ACHN (cell line): ENCODE measurements at regions not wholly inside any gene's neighbourhood (a gene's known extent, or its start where the extent isn't known, plus 50 kb on each side); places are given as distances from the start of the nearest gene placed in this dataset.

Source experiments
- DNase-seq: peaks from one replicate; pipeline ENCODE4 v3.0.0-alpha.2; 2015
- in situ Hi-C: cut with HindIII; loops from 2 replicates; pipeline ENCODE4 v1.10.0; 2017; ENCODE audit warnings: low sequenced_read_pairs, low pct_ligation_motif_present, low pct_unique_long_range_greater_than_20kb

DNA sequence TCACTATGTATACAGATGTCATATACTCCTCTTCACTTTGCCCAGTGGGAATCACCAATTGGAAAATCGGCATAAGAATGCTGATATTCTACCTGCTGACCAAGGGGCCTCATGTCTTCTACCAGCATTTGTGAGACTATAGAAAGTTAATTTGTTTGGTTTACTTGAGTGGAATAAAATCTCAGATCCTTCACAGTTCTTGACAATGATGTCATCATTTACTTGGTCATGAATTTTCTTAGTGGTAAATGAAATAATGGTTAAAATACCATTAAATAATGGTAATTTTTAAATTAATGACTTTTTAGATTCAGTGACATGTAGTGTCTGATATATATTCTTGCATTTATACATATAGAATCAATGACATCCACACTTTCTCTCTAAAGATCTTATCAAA, 1052.6 kb downstream of the ADGRL3 start:
- in situ Hi-C loops: no loop called here
- no peak for DNase-seq

GRCh38 chr4:62250100-62250499, 1050.0 kb downstream of the ADGRL3 start:
- in situ Hi-C loops: no loop called here
- DNase-seq: no peak

- DNase-seq: no peak
- in situ Hi-C loops: no loop called here
Measured at GRCh38 chr4:62243895-62244294, 1043.8 kb downstream of the ADGRL3 start.

DNA sequence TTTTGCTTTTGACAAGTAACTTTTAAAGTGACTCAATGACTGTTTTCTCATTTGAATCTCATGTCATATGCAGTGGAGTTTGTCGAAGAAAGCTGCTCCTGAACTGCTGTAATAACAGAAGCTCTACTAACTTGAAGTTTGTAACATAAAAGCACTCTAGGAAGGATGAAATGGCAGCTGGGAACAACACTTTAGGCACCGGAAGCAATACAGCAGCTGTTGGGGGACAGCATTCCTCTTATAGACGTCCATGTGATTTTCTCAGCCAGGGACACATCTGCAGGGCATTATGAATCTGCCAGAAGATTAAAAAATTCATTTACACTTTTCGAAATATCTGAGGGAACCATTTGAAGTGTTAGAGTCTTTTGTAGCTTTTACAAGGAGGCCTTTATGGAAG, 1035.8 kb downstream of the ADGRL3 start:
- in situ Hi-C loops: no loop called here
- DNase-seq: no peak

DNA sequence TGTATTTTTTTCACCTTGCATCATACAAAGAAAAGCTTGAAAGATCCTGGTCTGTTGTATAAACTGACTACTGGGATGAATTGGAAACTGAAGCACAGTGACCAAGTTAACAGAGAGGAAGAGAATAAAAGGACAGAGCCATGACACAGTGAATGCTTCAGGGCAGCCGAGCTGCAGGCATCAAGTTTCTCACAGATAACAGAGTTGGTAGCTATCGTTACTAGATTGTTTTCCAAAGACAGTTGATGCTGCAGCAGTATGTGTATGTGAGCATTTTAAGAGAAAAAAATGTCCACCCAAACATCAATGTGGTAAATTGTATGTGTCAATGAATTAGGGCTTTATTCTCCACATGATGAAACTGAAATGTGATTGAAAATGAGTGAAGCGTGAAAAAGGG, 1032.7 kb downstream of the ADGRL3 start:
- DNase-seq: no peak
- in situ Hi-C loops: no loop called here

GRCh38 chr4:62231994-62232393, 1031.9 kb downstream of the ADGRL3 start:
- in situ Hi-C loops: no loop called here
- DNase-seq: no peak

- DNase-seq: no peak
- in situ Hi-C loops: no loop called here
Measured at GRCh38 chr4:62226082-62226481, 1026.0 kb downstream of the ADGRL3 start.

DNA sequence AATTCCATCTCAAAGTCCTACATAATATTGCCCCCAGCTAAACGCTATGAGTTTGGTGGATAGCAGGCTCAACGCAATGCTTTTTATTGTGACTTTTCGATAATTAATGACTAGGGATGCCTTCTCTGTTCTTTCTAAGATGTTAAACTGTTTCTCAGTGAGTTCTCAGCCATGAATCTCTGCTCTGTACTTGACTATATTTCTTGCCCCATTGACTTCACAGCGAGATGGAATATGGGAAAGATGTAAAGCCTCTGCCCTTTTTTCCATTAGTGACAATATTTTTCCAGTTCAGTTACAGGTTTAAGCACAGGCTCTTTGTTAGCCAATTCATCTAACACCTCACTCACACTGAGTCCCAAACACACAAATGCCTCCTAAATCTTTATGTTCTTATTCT, 1022.0 kb downstream of the ADGRL3 start:
- in situ Hi-C loops: no loop called here
- DNase-seq: no peak

- in situ Hi-C loops: no loop called here
- DNase-seq: no peak
Measured at GRCh38 chr4:62210486-62210885, 1010.4 kb downstream of the ADGRL3 start.

DNA sequence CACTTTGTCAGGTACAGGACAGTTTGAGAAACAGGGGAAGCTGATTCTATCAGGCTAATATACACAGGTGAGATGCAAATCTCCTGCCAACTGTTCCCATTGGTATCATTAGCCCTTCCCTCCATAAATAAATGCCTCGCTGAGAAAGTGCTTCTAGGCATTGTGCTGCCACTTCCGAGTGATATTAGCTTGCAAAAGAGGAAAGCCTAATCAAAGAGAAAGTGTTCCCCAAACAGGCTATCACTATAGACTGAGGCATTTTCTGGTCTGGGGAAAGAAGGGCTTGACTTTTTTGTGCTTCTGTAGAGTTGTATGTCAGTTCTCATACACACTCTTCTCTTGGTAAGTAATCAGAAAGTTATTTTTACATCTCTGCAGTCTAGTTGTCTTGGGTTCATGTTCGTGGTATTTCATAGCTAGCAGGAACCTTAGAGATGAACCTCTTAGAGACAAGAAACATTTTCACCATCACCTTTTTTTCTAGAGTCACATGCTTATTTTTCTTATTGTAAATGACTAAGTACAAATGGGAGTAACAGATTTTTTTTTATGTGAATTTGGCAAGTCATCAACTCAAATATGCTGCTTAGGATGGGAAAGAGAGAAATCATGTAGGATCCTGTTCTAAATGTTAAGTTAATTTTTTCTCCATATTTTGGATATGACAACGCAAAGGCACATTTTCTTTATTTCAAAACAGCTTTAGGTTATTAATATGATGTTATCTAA, 1009.8 kb downstream of the ADGRL3 start:
- no peak for DNase-seq
- in situ Hi-C loops: no loop called here

- DNase-seq: no peak
- in situ Hi-C loops: no loop called here
Measured at GRCh38 chr4:62208921-62209320, 1008.8 kb downstream of the ADGRL3 start.

- in situ Hi-C loops: no loop called here
- no peak for DNase-seq
Measured at GRCh38 chr4:62204136-62204535, 1004.0 kb downstream of the ADGRL3 start.

GRCh38 chr4:62199291-62199810, 999.2 kb downstream of the ADGRL3 start:
- no peak for DNase-seq
- in situ Hi-C loops: no loop called here

DNA sequence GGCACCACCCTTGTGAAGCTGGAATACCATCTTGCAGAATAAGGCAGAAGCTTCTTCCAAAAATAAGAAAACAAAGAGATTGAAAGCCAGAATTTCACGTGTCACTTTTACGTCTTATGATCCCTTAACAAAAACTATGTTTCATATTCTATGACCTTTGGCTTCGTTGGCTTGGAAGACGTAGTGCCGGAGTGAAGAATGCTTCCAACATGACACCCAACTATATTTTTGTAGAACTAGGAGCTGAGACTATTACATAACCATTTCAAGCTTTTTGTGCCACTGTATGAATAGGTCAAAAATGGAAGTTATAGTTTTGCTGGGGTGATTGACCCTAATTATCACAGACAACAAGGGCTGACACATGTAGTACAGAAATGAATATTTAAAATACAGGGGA, 996.2 kb downstream of the ADGRL3 start:
- no peak for DNase-seq
- in situ Hi-C loops: no loop called here

GRCh38 chr4:62194342-62194741, 994.2 kb downstream of the ADGRL3 start:
- in situ Hi-C loops: no loop called here
- no peak for DNase-seq

- in situ Hi-C loops: no loop called here
Measured at GRCh38 chr4:62193761-62194160, 993.6 kb downstream of the ADGRL3 start.

DNA sequence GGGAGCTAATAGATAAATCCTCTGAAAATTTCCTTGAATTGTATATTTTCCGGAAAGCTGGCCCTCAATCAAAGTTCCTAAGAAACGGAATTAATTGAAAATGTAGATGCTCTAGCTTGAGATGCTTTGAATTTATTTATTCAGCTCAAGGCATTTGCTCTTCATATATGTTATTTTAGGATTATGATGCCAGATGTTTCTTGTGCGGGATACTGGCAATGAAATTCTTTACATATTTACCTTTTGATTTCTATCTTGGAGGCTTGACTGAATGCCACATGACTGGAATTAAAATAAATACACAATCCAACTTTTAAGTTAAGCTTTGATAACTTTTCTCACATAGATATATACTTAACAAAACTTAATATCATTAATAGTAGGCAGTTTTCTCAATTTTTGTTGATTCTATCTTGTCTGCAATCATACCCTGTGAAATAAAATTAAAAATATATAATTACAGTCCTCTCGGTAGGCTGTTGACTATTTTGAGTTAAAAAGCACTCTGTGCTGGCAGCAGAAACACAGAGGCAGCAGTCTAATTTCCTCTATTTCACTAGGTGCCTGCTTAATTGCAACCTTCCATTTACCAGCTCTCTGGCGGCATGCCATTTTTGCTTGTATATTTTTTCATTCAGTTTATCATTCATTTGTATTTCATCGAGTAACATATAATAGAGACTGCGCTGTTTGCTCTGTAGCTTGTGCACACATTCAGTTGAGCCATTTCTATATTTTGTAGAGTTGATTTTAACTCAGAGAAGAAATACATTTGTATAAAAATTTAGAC, 991.5 kb downstream of the ADGRL3 start:
- DNase-seq: no peak
- in situ Hi-C loops: no loop called here

More at GRCh38 chr4:62193761-62194160, 993.6 kb downstream of the ADGRL3 start:
- DNase-seq: no peak

- no peak for DNase-seq
- in situ Hi-C loops: no loop called here
Measured at GRCh38 chr4:62170235-62170634, 970.1 kb downstream of the ADGRL3 start.

- in situ Hi-C loops: no loop called here
- no peak for DNase-seq
Measured at GRCh38 chr4:62168681-62169080, 968.6 kb downstream of the ADGRL3 start.

DNA sequence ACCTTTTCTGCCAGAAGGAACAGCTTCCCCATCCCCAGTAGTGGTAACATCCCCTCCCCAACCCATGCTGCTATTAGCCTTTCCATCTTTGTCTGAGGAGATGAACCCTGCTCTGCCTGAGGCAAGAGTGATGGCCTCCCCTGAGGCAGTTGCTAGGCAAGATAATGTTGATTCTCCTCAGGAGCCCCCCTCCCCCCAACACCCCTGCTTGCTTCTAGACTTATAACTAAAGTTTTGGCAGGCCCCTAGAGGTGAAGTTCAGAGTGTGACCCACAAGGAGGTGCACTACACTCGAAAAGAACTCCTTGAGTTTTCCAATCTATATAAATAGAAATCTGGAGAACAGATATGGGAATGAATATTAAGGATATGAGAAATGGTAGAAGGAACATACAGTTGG, 962.5 kb downstream of the ADGRL3 start:
- DNase-seq: no peak
- in situ Hi-C loops: no loop called here
